ENCODE measurements at regions not wholly inside any gene's neighbourhood (a gene's known extent, or its start where the extent isn't known, plus 50 kb on each side); places are given as distances from the start of the nearest gene placed in this dataset.

DNA sequence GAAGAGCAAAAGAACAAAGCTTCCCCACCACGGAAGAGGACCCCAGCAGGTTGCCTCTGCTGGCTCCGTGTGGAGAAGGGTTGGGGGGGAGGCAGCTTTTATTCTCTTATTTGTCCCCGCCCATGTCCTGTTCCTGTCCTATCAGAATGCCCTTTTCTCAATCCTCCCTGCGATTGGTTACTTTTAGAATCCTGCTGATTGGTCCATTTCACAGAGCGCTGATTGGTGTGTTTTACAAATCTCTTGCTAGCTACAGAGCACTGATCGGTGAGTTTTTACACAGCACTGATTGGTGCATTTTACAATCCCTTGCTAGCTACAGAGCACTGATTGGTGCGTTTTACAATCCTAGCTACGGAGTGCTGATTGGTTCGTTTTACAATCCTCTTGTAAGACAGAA, 100.6 kb upstream of the KLF13 start (continued):
- TF ChIP-seq, protein P1, sequence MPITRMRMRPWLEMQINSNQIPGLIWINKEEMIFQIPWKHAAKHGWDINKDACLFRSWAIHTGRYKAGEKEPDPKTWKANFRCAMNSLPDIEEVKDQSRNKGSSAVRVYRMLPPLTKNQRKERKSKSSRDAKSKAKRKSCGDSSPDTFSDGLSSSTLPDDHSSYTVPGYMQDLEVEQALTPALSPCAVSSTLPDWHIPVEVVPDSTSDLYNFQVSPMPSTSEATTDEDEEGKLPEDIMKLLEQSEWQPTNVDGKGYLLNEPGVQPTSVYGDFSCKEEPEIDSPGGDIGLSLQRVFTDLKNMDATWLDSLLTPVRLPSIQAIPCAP (CRISPR knock-in tag; IDR thresholded peaks at IDR 0.05), result no peak
- TF ChIP-seq TEAD1 (CRISPR knock-in tag; IDR thresholded peaks at IDR 0.05) (no peak), RORB (CRISPR knock-in tag; IDR thresholded peaks at IDR 0.05) (no peak), FOXP1 (CRISPR knock-in tag; IDR thresholded peaks at IDR 0.05; ENCODE audit: borderline replicate concordance) (no peak), CREM (CRISPR knock-in tag; IDR thresholded peaks at IDR 0.05) (no peak)
- TF ChIP-seq, protein P2, sequence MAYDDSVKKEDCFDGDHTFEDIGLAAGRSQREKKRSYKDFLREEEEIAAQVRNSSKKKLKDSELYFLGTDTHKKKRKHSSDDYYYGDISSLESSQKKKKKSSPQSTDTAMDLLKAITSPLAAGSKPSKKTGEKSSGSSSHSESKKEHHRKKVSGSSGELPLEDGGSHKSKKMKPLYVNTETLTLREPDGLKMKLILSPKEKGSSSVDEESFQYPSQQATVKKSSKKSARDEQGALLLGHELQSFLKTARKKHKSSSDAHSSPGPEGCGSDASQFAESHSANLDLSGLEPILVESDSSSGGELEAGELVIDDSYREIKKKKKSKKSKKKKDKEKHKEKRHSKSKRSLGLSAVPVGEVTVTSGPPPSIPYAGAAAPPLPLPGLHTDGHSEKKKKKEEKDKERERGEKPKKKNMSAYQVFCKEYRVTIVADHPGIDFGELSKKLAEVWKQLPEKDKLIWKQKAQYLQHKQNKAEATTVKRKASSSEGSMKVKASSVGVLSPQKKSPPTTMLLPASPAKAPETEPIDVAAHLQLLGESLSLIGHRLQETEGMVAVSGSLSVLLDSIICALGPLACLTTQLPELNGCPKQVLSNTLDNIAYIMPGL (CRISPR knock-in tag; IDR thresholded peaks at IDR 0.05), result no peak

DNA sequence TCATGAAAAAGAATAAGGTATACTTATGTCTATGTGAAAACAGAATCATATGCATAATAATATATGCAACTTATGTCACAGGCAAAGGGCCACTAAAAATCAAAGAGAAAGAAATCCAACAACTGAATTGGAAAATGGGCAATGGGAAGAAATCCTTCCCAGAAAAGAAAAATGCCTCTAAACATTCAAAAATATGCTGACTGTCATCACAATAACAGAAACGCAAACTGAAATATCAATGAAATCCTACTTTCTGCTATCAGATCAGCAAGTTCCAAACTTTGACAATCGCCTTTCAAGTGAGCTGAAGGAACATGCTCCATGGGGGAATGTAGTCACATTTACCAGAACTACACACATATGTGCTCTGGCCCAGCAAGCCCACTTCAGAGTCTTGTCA, 99.4 kb upstream of the KLF13 start:
- no peak for TF ChIP-seq CREB1 (CRISPR knock-in tag; IDR thresholded peaks at IDR 0.05)
- TF ChIP-seq, protein P3, sequence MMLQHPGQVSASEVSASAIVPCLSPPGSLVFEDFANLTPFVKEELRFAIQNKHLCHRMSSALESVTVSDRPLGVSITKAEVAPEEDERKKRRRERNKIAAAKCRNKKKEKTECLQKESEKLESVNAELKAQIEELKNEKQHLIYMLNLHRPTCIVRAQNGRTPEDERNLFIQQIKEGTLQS (CRISPR knock-in tag; conservative IDR thresholded peaks at IDR 0.05), result no peak
- TF ChIP-seq RORB (CRISPR knock-in tag; IDR thresholded peaks at IDR 0.05), result no peak
- TF ChIP-seq, protein P1 (CRISPR knock-in tag; IDR thresholded peaks at IDR 0.05), result no peak
- no peak for TF ChIP-seq ZNF138 (CRISPR knock-in tag; conservative IDR thresholded peaks at IDR 0.05)
- no peak for TF ChIP-seq ZNF121 (CRISPR knock-in tag; IDR thresholded peaks at IDR 0.05)
- TF ChIP-seq, protein P4, sequence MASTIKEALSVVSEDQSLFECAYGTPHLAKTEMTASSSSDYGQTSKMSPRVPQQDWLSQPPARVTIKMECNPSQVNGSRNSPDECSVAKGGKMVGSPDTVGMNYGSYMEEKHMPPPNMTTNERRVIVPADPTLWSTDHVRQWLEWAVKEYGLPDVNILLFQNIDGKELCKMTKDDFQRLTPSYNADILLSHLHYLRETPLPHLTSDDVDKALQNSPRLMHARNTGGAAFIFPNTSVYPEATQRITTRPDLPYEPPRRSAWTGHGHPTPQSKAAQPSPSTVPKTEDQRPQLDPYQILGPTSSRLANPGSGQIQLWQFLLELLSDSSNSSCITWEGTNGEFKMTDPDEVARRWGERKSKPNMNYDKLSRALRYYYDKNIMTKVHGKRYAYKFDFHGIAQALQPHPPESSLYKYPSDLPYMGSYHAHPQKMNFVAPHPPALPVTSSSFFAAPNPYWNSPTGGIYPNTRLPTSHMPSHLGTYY (CRISPR knock-in tag; IDR thresholded peaks at IDR 0.05), result no peak
- TF ChIP-seq NR3C1 (CRISPR knock-in tag; conservative IDR thresholded peaks at IDR 0.05; ENCODE audit: low read depth), result no peak
- no peak for TF ChIP-seq NFE2L1 (CRISPR knock-in tag; IDR thresholded peaks at IDR 0.05)
- TF ChIP-seq SMAD3 (CRISPR knock-in tag; IDR thresholded peaks at IDR 0.05; ENCODE audit: borderline replicate concordance), result no peak
- TF ChIP-seq, protein P5, sequence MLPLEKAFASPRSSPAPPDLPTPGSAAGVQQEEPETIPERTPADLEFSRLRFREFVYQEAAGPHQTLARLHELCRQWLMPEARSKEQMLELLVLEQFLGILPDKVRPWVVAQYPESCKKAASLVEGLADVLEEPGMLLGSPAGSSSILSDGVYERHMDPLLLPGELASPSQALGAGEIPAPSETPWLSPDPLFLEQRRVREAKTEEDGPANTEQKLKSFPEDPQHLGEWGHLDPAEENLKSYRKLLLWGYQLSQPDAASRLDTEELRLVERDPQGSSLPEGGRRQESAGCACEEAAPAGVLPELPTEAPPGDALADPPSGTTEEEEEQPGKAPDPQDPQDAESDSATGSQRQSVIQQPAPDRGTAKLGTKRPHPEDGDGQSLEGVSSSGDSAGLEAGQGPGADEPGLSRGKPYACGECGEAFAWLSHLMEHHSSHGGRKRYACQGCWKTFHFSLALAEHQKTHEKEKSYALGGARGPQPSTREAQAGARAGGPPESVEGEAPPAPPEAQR (CRISPR knock-in tag; IDR thresholded peaks at IDR 0.05), result no peak
- TF ChIP-seq, protein P6, sequence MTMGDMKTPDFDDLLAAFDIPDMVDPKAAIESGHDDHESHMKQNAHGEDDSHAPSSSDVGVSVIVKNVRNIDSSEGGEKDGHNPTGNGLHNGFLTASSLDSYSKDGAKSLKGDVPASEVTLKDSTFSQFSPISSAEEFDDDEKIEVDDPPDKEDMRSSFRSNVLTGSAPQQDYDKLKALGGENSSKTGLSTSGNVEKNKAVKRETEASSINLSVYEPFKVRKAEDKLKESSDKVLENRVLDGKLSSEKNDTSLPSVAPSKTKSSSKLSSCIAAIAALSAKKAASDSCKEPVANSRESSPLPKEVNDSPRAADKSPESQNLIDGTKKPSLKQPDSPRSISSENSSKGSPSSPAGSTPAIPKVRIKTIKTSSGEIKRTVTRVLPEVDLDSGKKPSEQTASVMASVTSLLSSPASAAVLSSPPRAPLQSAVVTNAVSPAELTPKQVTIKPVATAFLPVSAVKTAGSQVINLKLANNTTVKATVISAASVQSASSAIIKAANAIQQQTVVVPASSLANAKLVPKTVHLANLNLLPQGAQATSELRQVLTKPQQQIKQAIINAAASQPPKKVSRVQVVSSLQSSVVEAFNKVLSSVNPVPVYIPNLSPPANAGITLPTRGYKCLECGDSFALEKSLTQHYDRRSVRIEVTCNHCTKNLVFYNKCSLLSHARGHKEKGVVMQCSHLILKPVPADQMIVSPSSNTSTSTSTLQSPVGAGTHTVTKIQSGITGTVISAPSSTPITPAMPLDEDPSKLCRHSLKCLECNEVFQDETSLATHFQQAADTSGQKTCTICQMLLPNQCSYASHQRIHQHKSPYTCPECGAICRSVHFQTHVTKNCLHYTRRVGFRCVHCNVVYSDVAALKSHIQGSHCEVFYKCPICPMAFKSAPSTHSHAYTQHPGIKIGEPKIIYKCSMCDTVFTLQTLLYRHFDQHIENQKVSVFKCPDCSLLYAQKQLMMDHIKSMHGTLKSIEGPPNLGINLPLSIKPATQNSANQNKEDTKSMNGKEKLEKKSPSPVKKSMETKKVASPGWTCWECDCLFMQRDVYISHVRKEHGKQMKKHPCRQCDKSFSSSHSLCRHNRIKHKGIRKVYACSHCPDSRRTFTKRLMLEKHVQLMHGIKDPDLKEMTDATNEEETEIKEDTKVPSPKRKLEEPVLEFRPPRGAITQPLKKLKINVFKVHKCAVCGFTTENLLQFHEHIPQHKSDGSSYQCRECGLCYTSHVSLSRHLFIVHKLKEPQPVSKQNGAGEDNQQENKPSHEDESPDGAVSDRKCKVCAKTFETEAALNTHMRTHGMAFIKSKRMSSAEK (CRISPR knock-in tag; IDR thresholded peaks at IDR 0.05; ENCODE audit: borderline replicate concordance), result no peak
- TF ChIP-seq, protein P7, sequence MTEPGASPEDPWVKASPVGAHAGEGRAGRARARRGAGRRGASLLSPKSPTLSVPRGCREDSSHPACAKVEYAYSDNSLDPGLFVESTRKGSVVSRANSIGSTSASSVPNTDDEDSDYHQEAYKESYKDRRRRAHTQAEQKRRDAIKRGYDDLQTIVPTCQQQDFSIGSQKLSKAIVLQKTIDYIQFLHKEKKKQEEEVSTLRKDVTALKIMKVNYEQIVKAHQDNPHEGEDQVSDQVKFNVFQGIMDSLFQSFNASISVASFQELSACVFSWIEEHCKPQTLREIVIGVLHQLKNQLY (CRISPR knock-in tag; IDR thresholded peaks at IDR 0.05), result no peak
- no peak for TF ChIP-seq TEAD4 (CRISPR knock-in tag; IDR thresholded peaks at IDR 0.05)
- TF ChIP-seq, protein P8, sequence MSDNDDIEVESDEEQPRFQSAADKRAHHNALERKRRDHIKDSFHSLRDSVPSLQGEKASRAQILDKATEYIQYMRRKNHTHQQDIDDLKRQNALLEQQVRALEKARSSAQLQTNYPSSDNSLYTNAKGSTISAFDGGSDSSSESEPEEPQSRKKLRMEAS (CRISPR knock-in tag; IDR thresholded peaks at IDR 0.05), result no peak
- no peak for TF ChIP-seq MXD4 (CRISPR knock-in tag; IDR thresholded peaks at IDR 0.05; ENCODE audit: borderline replicate concordance)
- ChIA-PET POLR2A (no interaction called here), CTCF (no interaction called here)
- ATAC-seq (no peak), DNase-seq (ENCODE audit: low spot score) (no peak)
- H3K9me3 Mint-ChIP-seq, result peaks cover 9% of the 10 kb centered on the region
- peaks cover 6% of the 10 kb centered on the region for H3K27me3 Mint-ChIP-seq (ENCODE audit: low read depth)
- H3K36me3 Mint-ChIP-seq, result peaks cover 2% of the 10 kb centered on the region; the same call in 1 of the 2 replicates
- no peak overlapping the region for H3K27ac Mint-ChIP-seq
- no peak overlapping the region for H3K4me3 Mint-ChIP-seq
- peaks cover 26% of the 10 kb centered on the region for H3K4me1 Mint-ChIP-seq

Measured in WTC11 (cell line).